HCT116 (cell line): ENCODE measurements at regions not wholly inside any gene's neighbourhood (a gene's known extent, or its start where the extent isn't known, plus 50 kb on each side); places are given as distances from the start of the nearest gene placed in this dataset.

Source experiments
- ATAC-seq: fragments of 200-7000 bp; cut with Tn5 transposase; 2 replicates; pipeline ENCODE4 v1.9.1; 2020; ENCODE audit warnings: mild to moderate bottlenecking, moderate library complexity
- BruUV-seq: library from RNA; stranded (reverse); fragments of 400-500 nt; replicated peaks from 2 replicates; lab custom pipeline; 2021; lab: Mats Ljungman, UMichigan
- CTCF ChIA-PET: fragments of 300-600 bp; sonication (Branson Sonifier 250); formaldehyde crosslinking; loops from one replicate; lab custom pipeline; 2021; ENCODE audit warnings: antibody characterized with exemption; lab: Charles Lee
- POLR2A ChIA-PET: fragments of 300-600, 350-600 bp; sonication (Branson Sonifier 250); formaldehyde crosslinking; loops from one replicate; lab custom pipeline; 2021; ENCODE audit warnings: antibody characterized with exemption; lab: Charles Lee
- RAD21 ChIA-PET, 2 experiments: fragments of 300-600 bp; sonication (Branson Sonifier 250); formaldehyde crosslinking; loops; one replicate each; lab custom pipeline; 2023; ENCODE audit warnings: low total read pairs in 2 of 2; ENCODE audit not compliant: uncharacterized antibody in 2 of 2, unreplicated experiment in 2 of 2, low non-redundant PET in 1 of 2; lab: Charles Lee
- DNase-seq: peaks from one replicate; pipeline ENCODE4 v3.0.0-alpha.2; 2010; ENCODE audit warnings: low read depth, low spot score
- H2AFZ ChIP-seq: fragments of 200-600 bp; shearing (Covaris generic), sonication (generic); 2 replicates; pipeline ENCODE4 v1.6.1; 2017; ENCODE audit warnings: low read depth, mixed run types, mixed read lengths, antibody characterized with exemption, low read length; ENCODE audit not compliant: poor library complexity, severe bottlenecking
- H3K27ac ChIP-seq: 2 replicates; pipeline ENCODE4 v1.5.1; 2012; ENCODE audit warnings: low read depth, low read length
- H3K27me3 ChIP-seq: fragments of 200-600 bp; sonication (generic); 2 replicates; pipeline ENCODE4 v1.6.1; 2016; ENCODE audit warnings: mixed run types, low read length, mixed read lengths; ENCODE audit not compliant: insufficient read depth
- H3K36me3 ChIP-seq, 2 experiments: fragments of 200-500 bp in 1 of 2; fragments of 200-600 bp in 1 of 2; sonication (Bioruptor generic) in 1 of 2; sonication (generic) in 1 of 2; 2 replicates each; pipeline versions ENCODE4 v1.5.1 to v1.6.1; 2014 to 2016; ENCODE audit warnings: low read length in 2 of 2, inconsistent platforms in 1 of 2, mixed read lengths in 1 of 2, mixed run types in 1 of 2; ENCODE audit not compliant: insufficient read depth in 2 of 2, control insufficient read depth in 1 of 2
- H3K4me1 ChIP-seq, 2 experiments: fragments of 200-600 bp in 1 of 2; sonication (generic) in 1 of 2; 2 replicates each; pipeline versions ENCODE4 v1.5.1 to v1.6.1; 2012 to 2017; ENCODE audit warnings: low read length in 2 of 2, inconsistent platforms in 1 of 2, mild to moderate bottlenecking in 1 of 2, mixed read lengths in 1 of 2, mixed run types in 1 of 2, moderate library complexity in 1 of 2; ENCODE audit not compliant: insufficient read depth in 2 of 2, control insufficient read depth in 1 of 2
- H3K4me2 ChIP-seq: fragments of 200-600 bp; sonication (generic); 2 replicates; pipeline ENCODE4 v1.6.1; 2017; ENCODE audit warnings: mixed run types, low read length, mixed read lengths
- H3K4me3 ChIP-seq, 2 experiments: fragments of 200-600 bp in 1 of 2; sonication (generic) in 1 of 2; replicated peaks in 1 of 2; 2 replicates each; pipeline ENCODE4 v1.5.1; 2011 to 2016; ENCODE audit warnings: low read length in 2 of 2, control low read depth in 1 of 2, low read depth in 1 of 2, mild to moderate bottlenecking in 1 of 2, mixed read lengths in 1 of 2, mixed run types in 1 of 2
- H3K79me2 ChIP-seq: fragments of 200-600 bp; sonication (generic); 2 replicates; pipeline ENCODE4 v1.6.1; 2017; ENCODE audit warnings: mild to moderate bottlenecking, mixed run types, low read length, moderate library complexity, mixed read lengths; ENCODE audit not compliant: insufficient read depth
- H3K9ac ChIP-seq: fragments of 200-600 bp; sonication (generic); 2 replicates; pipeline ENCODE4 v1.6.1; 2016; ENCODE audit warnings: low read length, mixed read lengths
- H3K9me2 ChIP-seq: fragments of 200-600 bp; sonication (generic), shearing (Covaris generic); 2 replicates; pipeline ENCODE4 v1.6.1; 2017; ENCODE audit warnings: mixed run types, mild to moderate bottlenecking, moderate library complexity; ENCODE audit not compliant: insufficient read depth
- H3K9me3 ChIP-seq, 2 experiments: fragments of 200-500 bp in 1 of 2; fragments of 200-600 bp in 1 of 2; sonication (Bioruptor generic) in 1 of 2; sonication (generic) in 1 of 2; 2 replicates each; pipeline ENCODE4 v1.6.1; 2014 to 2017; ENCODE audit warnings: low read length in 2 of 2, mixed read lengths in 2 of 2, inconsistent platforms in 1 of 2, low read depth in 1 of 2, mild to moderate bottlenecking in 1 of 2, mixed run types in 1 of 2, moderate library complexity in 1 of 2; ENCODE audit not compliant: control insufficient read depth in 1 of 2, insufficient read depth in 1 of 2
- H4K20me1 ChIP-seq: fragments of 200-600 bp; sonication (generic), shearing (Covaris generic); 2 replicates; pipeline ENCODE4 v1.6.1; 2017; ENCODE audit warnings: mixed run types, mild to moderate bottlenecking, moderate library complexity; ENCODE audit not compliant: insufficient read depth
- EGR1 ChIP-seq: IDR thresholded peaks from 2 replicates; pipeline ENCODE4 v1.6.1; 2012; ENCODE audit warnings: low read depth
- ELF1 ChIP-seq: IDR thresholded peaks from 2 replicates; pipeline ENCODE4 v1.6.1; 2012; ENCODE audit warnings: low read depth, borderline replicate concordance
- EZH2phosphoT487 ChIP-seq: fragments of 200-600 bp; IDR thresholded peaks from 2 replicates; pipeline ENCODE4 v1.6.1; 2018; ENCODE audit warnings: antibody characterized with exemption, borderline replicate concordance
- FOSL1 ChIP-seq: IDR thresholded peaks from 2 replicates; pipeline ENCODE4 v1.6.1; 2012; ENCODE audit warnings: low read depth
- RAD21 ChIP-seq: IDR thresholded peaks from 2 replicates; pipeline ENCODE4 v1.6.1; 2012; ENCODE audit warnings: low read depth, mild to moderate bottlenecking
- SP1 ChIP-seq: IDR thresholded peaks from 2 replicates; pipeline ENCODE4 v1.6.1; 2012; ENCODE audit warnings: low read depth
- SRF ChIP-seq: IDR thresholded peaks from 2 replicates; pipeline ENCODE4 v1.6.1; 2012; ENCODE audit warnings: low read depth
- intact Hi-C: fragments of 100-400 bp; cut with micrococcal nuclease; formaldehyde crosslinking; loops from 2 replicates; pipeline ENCODE4 v1.10.0; 2022
- TF ChIP-seq, protein P1 (sequence below): IDR thresholded peaks from 2 replicates; pipeline ENCODE4 v1.6.1; 2011; ENCODE audit warnings: mild to moderate bottlenecking, low read length, moderate library complexity; ENCODE audit not compliant: insufficient replicate concordance; ENCODE audit errors: extremely low read depth

DNA sequence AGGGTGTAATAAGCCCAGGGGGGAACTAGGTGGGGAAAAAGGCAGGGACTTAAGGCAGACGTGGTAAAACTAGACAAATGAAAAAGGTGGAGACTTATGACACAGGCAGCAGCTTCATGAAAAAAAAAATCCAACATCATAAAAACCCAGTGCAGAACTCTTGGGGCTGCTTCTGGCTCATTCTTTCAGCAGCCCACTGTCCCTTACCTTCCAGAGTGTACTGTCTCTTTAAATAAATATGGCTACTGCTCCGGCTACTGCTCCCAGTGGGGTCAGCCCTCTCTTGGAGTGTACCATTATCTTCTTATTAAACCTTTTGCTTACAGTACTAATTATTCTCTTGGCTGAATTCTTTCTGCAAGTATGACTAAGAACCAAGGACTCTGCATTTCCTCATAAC is 699.5 kb downstream of the DSC3 start (continued):
- TF ChIP-seq EZH2phosphoT487 = no peak
- TF ChIP-seq EGR1 = no peak
- TF ChIP-seq SP1 = no peak
- TF ChIP-seq ELF1 = no peak

DNA sequence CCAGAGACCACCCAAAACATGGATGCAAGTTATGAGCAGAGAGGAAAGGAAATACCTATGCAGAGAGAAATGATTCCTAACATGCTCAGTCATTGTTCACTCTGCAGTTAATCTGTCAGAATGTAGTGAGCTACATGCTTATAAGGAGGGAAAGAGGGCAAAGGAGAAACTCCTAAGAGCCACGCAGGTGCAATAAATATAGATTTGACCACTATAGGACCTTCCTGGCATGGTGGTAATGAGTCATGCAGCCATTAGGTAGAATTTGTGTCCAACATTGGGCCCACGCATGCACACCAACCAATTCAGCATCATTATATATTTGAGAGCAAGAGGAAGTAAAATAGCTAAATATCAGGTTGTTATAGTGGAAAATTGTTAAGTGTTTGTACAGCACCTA is 699.9 kb downstream of the DSC3 start:
- no peaks in the 10 kb centered on the region for H3K9me3 ChIP-seq
- H3K79me2 ChIP-seq = no peaks in the 10 kb centered on the region
- RAD21 ChIA-PET = no interaction called here
- no peak overlapping the region for H3K9ac ChIP-seq
- intact Hi-C loops = no loop called here
- DNase-seq = no peak
- TF ChIP-seq, protein P1, sequence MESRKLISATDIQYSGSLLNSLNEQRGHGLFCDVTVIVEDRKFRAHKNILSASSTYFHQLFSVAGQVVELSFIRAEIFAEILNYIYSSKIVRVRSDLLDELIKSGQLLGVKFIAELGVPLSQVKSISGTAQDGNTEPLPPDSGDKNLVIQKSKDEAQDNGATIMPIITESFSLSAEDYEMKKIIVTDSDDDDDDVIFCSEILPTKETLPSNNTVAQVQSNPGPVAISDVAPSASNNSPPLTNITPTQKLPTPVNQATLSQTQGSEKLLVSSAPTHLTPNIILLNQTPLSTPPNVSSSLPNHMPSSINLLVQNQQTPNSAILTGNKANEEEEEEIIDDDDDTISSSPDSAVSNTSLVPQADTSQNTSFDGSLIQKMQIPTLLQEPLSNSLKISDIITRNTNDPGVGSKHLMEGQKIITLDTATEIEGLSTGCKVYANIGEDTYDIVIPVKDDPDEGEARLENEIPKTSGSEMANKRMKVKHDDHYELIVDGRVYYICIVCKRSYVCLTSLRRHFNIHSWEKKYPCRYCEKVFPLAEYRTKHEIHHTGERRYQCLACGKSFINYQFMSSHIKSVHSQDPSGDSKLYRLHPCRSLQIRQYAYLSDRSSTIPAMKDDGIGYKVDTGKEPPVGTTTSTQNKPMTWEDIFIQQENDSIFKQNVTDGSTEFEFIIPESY = no peak
- TF ChIP-seq SRF (no peak), FOSL1 (no peak), RAD21 (no peak)
- no peaks in the 10 kb centered on the region for H3K9me2 ChIP-seq
- no peaks in the 10 kb centered on the region for H4K20me1 ChIP-seq
- no peak overlapping the region for H2AFZ ChIP-seq
- no TSS peak for BruUV-seq
- peaks cover 0 to 4% of the 10 kb centered on the region in 2 experiments; a peak in 1 of 4 replicates for H3K4me1 ChIP-seq
- H3K27ac ChIP-seq = no peak overlapping the region
- H3K4me3 ChIP-seq = no peak overlapping the region
- POLR2A ChIA-PET = no interaction called here
- no peak for ATAC-seq
- no peaks in the 10 kb centered on the region for H3K27me3 ChIP-seq
- no peaks in the 10 kb centered on the region for H3K36me3 ChIP-seq
- H3K4me2 ChIP-seq = no peak overlapping the region
- CTCF ChIA-PET = no interaction called here
